Esophagus muscularis mucosa (tissue), 4 donors: ENCODE measurements at regions not wholly inside any gene's neighbourhood (a gene's known extent, or its start where the extent isn't known, plus 50 kb on each side); places are given as distances from the start of the nearest gene placed in this dataset.

Source experiments
- DNase-seq: peaks from one replicate; pipeline ENCODE4 v3.0.0-alpha.2; 2017; ENCODE audit errors: extremely low spot score
- H3K27ac ChIP-seq, 4 donors: fragments of 200-600 bp; sonication (generic); replicated peaks in 1 of 4; 1 replicate in 3 of 4; 2 replicates in 1 of 4; pipeline ENCODE4 v1.5.1; 2016 to 2019; ENCODE audit warnings: mild to moderate bottlenecking in 1 of 4
- H3K27me3 ChIP-seq, 4 donors: fragments of 200-600 bp; sonication (generic); one replicate each; pipeline versions ENCODE4 v1.5.1 to v1.6.0; 2016 to 2019
- H3K36me3 ChIP-seq, 4 donors: fragments of 200-600 bp; sonication (generic); one replicate each; pipeline ENCODE4 v1.5.1; 2016 to 2019
- H3K4me1 ChIP-seq, 4 donors: fragments of 200-600 bp; sonication (generic); one replicate each; pipeline ENCODE4 v1.5.1; 2016 to 2019
- H3K4me3 ChIP-seq, 4 donors: fragments of 200-600 bp; sonication (generic); 1 replicate in 2 of 4; 2 replicates in 2 of 4; pipeline ENCODE4 v1.5.1; 2016 to 2019; ENCODE audit warnings: mild to moderate bottlenecking in 4 of 4, moderate library complexity in 1 of 4
- H3K9me3 ChIP-seq, 4 donors: fragments of 200-600 bp; sonication (generic); 1 replicate in 3 of 4; 2 replicates in 1 of 4; pipeline ENCODE4 v1.5.1; 2016 to 2019
- CTCF ChIP-seq, 3 experiments: fragments of 200-600 bp in 2 of 3; fragments of 450-650 bp in 1 of 3; sonication (generic) in 2 of 3; IDR thresholded peaks; one replicate each; pipeline ENCODE4 v1.5.1; 2017 to 2019; ENCODE audit warnings: antibody characterized with exemption in 3 of 3, mild to moderate bottlenecking in 2 of 3, moderate library complexity in 1 of 3
- EP300 ChIP-seq: sonication (generic); formaldehyde crosslinking; IDR thresholded peaks from one replicate; pipeline ENCODE4 v1.6.1; 2017; ENCODE audit warnings: antibody characterized with exemption
- POLR2A ChIP-seq: fragments of 450-650 bp; IDR thresholded peaks from one replicate; pipeline ENCODE4 v1.6.1; 2017; ENCODE audit warnings: antibody characterized with exemption, moderate library complexity, mild to moderate bottlenecking, low read depth
- POLR2AphosphoS5 ChIP-seq, 2 donors: sonication (generic); formaldehyde crosslinking; IDR thresholded peaks; one replicate each; pipeline ENCODE4 v1.6.1; 2017; ENCODE audit warnings: antibody characterized with exemption in 2 of 2
- WGBS: methylation state at CpG from one replicate; pipeline ENCODE4 v1.1.5; 2018; 5-methylcytosine and 5-hydroxymethylcytosine counted together
- intact Hi-C: fragments of 100-400 bp; cut with DNase I; formaldehyde crosslinking; loops from one replicate; pipeline ENCODE4 v1.15.1; 2023

- 76% methylated on average over 4 of the region's 4 CpGs for WGBS
- Histone ChIP-seq H3K27ac (no peak overlapping the region), H3K27me3 (no peaks in the 10 kb centered on the region), H3K36me3 (no peaks in the 10 kb centered on the region), H3K9me3 (no peaks in the 10 kb centered on the region), H3K4me3 (no peak overlapping the region), H3K4me1 (no peaks in the 10 kb centered on the region)
- intact Hi-C loops, result no loop called here
- no peak for DNase-seq
- TF ChIP-seq POLR2AphosphoS5 (IDR thresholded peaks at IDR 0.05), result no peak
- no peak for TF ChIP-seq EP300
- no peak for TF ChIP-seq CTCF (IDR thresholded peaks at IDR 0.05)
- no peak for TF ChIP-seq POLR2A
These were observed 432.6 kb downstream of the CYLC2 start for GRCh38 chr9:103427696-103428095.

GRCh38 chr9:103430469-103430868 lies 435.3 kb downstream of the CYLC2 start:
- WGBS, result 50% methylated on average over 1 of the region's 1 CpG
- no peak for TF ChIP-seq EP300
- no peak for TF ChIP-seq POLR2A
- TF ChIP-seq CTCF (IDR thresholded peaks at IDR 0.05), result no peak
- no peak for TF ChIP-seq POLR2AphosphoS5 (IDR thresholded peaks at IDR 0.05)
- H3K27ac ChIP-seq, result no peak overlapping the region
- H3K36me3 ChIP-seq, result no peaks in the 10 kb centered on the region
- no peaks in the 10 kb centered on the region for H3K4me1 ChIP-seq
- no peak overlapping the region for H3K4me3 ChIP-seq
- H3K9me3 ChIP-seq, result no peaks in the 10 kb centered on the region
- DNase-seq, result no peak
- H3K27me3 ChIP-seq, result no peaks in the 10 kb centered on the region
- intact Hi-C loops, result no loop called here

GRCh38 chr9:103431809-103432208 lies 436.7 kb downstream of the CYLC2 start:
- H3K4me3 ChIP-seq, result no peak overlapping the region
- DNase-seq, result no peak
- no peaks in the 10 kb centered on the region for H3K36me3 ChIP-seq
- no peaks in the 10 kb centered on the region for H3K4me1 ChIP-seq
- intact Hi-C loops, result no loop called here
- no peaks in the 10 kb centered on the region for H3K27me3 ChIP-seq
- TF ChIP-seq POLR2A, result no peak
- TF ChIP-seq EP300, result no peak
- no peak for TF ChIP-seq CTCF (IDR thresholded peaks at IDR 0.05)
- TF ChIP-seq POLR2AphosphoS5 (IDR thresholded peaks at IDR 0.05), result no peak
- no peak overlapping the region for H3K27ac ChIP-seq
- no peaks in the 10 kb centered on the region for H3K9me3 ChIP-seq

- Histone ChIP-seq H3K27me3 (no peaks in the 10 kb centered on the region), H3K4me3 (no peak overlapping the region), H3K27ac (no peak overlapping the region), H3K9me3 (no peaks in the 10 kb centered on the region), H3K36me3 (no peaks in the 10 kb centered on the region), H3K4me1 (no peaks in the 10 kb centered on the region)
- no peak for DNase-seq
- intact Hi-C loops, result no loop called here
- no peak for TF ChIP-seq POLR2A
- TF ChIP-seq CTCF (IDR thresholded peaks at IDR 0.05), result no peak
- no peak for TF ChIP-seq POLR2AphosphoS5 (IDR thresholded peaks at IDR 0.05)
- TF ChIP-seq EP300, result no peak
- WGBS, result 58% methylated on average over 2 of the region's 2 CpGs
These were observed 449.0 kb downstream of the CYLC2 start for GRCh38 chr9:103444176-103444575.

- 72% methylated on average over 2 of the region's 2 CpGs for WGBS
- Histone ChIP-seq H3K9me3 (no peaks in the 10 kb centered on the region), H3K4me1 (no peaks in the 10 kb centered on the region), H3K27ac (no peak overlapping the region), H3K4me3 (no peak overlapping the region), H3K36me3 (no peaks in the 10 kb centered on the region), H3K27me3 (no peaks in the 10 kb centered on the region)
- no peak for DNase-seq
- intact Hi-C loops, result no loop called here
- no peak for TF ChIP-seq POLR2AphosphoS5 (IDR thresholded peaks at IDR 0.05)
- TF ChIP-seq POLR2A, result no peak
- TF ChIP-seq CTCF (IDR thresholded peaks at IDR 0.05), result no peak
- no peak for TF ChIP-seq EP300
These were observed 463.7 kb downstream of the CYLC2 start for GRCh38 chr9:103458826-103459225.
